Globus pallidus (tissue), 1 donor: ENCODE measurements at regions not wholly inside any gene's neighbourhood (a gene's known extent, or its start where the extent isn't known, plus 50 kb on each side); places are given as distances from the start of the nearest gene placed in this dataset.
A peak's percentile ranks its signal among the peaks of the same experiment; 100 is the strongest.
"Not testable (repeated sequence)": the region's sequence is repeated elsewhere in the genome, so short reads cannot be mapped to it uniquely, and the experiment has no call there.

Experiments
- DNase-seq: peaks from one replicate; pipeline ENCODE4 v3.0.0-alpha.2; 2015; ENCODE audit warnings: low spot score

DNA sequence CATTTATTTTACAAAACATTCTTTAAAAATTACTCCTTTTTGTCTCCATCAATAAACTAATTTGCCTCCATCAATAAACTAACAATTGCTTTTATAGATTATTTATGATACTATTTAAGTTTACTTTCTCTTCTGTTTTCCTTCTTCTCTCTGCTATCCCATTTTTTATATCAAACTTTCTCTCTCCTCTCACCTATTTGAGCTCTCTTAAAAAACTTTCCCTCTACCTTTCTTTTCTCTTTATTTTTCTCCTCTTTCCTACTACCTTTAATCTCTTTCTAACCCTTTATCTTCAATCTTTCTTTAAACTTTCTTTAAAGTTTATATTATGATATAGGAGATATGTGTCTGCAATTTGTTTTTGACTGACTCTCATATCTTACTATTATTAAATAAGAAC, 566.4 kb downstream of the DACH1 start:
- DNase-seq = no peak

DNA sequence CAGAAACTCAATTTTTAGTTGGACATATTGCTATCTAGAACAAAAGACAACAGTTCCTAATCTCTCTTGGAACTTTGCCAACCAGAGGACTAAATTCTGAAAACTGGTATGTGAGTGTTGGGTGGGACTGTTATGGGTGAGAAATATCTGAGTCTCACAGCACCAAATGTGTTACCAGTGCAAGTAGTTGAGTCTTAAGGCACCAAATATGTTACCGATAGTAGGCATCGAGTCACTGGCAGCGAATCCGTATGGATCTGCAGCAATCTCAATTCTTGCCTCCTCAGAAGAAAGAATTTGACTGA, 575.2 kb downstream of the DACH1 start:
- no peak for DNase-seq

DNA sequence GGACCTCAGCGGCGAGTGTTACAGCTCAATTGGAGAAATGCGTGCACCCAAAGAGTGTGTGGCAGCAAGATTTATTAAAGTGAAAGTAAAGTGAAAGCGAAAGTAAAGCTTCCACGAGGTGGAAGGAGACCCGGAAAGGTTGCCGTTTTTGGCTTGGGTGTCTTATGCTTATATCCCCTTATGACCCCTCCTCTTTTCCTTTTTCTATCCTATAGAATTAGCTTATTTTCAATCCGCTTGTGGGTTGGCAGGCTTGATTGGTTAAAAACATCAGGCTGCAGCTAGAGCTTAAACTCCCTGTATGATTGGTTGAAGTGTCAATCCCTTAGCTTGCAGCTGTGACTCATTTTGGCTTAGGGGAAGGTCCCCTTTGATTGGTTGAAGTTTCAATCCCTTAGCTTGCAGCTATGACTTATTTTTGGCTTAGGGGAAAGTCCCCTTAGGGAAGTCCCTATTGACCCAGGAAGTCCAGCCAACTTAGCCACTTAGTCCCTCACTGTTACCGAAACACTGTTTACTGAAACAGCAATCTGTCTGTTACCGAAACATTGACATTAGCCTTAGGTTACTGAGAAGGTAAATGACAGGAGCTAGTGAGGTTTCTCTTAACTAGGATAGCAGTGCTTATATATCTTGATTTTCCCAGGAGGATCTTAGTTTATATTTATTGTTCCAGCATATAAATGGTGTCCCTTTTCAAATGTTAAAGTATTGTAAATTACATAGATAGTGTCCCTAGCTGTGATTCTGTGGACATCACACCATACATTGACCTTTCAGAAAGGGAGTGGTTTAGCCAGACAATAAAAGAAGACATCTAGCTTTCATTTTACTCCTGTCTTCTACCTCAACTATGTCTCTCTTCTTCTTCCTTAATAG, 575.8 kb downstream of the DACH1 start:
- peak; percentile 38 for DNase-seq

DNA sequence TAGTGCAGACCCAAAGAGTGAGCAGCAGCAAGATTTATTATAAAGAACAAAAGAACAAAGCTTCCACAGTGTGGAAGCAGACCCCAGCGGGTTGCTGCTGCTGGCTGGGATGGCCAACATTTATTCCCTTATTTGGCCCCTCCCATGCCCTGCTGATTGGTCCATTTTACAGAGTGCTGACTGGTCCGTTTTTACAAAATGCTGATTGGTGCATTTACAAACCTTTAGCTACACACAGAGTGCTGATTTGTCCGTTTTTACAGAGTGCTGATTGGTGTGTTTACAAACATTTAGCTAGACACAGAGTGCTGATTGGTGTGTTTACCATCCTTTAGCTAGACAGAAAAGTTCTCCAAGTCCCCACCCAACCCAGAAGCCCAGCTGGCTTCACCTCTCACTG, 577.0 kb downstream of the DACH1 start:
- not testable (repeated sequence) for DNase-seq

DNA sequence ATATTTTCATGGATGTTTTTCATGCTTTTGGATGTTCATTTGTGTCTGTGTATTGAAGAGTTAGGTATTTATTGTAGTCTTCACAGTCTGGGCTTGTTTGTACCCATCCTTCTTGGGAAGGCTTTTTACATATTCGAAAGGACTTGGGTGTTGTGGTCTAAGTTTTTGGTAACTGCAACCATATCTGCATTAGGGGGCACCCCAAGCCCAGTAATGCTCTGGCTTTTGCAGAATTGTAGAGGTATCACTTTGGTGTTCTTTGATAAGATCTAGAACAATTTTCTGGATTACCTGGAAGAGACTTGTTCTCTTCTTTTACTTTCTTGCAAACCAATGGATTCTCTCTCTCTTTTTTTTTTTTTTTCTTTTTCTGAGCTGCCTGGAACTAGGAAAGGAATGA, 581.3 kb downstream of the DACH1 start:
- no peak for DNase-seq

DNA sequence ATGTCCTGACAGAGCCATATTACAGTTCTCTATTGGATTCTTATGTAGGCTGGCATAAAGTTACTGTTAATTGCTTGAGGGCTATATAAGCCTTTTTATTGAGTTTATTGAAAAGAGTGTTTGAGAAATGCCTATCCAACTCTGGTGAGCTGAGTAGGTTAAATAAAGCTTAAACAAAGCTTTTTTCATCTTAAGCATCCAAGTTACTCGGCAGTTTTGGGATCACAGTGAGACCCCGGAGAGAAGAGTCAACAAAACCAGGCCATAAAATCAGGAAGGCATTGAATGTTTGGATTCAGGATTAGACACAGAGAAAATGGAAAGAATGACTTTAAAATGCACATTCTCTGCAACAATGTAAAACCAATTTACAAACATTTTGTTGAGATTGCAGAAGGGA, 588.5 kb downstream of the DACH1 start:
- DNase-seq = no peak

DNA sequence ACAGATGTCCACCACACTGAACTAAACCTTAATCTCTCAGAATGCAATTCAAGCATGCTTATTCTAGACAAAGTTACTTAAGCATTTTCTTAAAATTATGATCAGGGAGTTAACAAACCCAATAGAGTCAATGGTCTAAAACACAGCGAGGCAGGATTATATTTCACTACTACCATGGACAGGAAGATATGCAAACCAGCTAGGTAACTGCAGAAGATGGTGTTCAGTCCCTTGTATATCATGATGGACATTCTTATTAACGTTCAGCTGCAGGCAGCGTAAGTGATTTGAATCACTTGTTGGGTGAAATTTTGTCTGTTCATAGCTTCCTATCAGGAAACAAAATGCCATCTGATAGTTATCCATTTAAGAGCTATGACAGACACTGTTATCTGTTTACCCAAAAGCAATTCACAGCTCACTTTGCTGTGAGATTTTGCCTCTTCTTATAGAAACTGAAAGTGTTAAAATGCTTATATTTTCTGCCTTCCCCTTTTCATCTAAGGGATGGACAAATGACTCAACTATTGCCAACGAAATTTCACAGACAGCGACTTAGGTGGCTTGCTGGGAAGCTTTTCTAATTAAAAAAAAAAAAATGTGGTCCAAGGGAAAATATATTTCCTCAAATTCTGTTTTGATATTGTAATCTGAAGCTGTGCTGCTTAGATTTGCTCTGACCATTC, 591.9 kb downstream of the DACH1 start:
- DNase-seq = no peak

DNA sequence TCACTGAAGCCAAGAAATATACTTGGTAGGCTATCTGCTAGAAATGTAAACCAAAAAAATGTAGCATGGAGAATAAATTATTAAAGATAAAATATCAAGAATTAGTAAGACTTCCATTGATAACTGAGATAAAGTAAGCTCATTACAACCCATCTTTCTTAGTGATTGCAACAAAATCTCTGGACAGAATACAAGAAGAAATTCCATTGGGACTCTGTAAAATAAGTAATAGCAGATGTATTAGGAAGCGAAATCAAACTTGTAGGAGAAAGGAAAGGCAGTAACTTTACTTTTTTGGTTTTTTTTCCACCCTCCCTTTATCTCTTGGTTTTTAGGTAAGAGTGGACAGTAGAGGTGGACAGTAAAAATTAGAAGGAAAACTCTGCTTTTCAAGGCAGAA, 605.7 kb downstream of the DACH1 start:
- no peak for DNase-seq

DNA sequence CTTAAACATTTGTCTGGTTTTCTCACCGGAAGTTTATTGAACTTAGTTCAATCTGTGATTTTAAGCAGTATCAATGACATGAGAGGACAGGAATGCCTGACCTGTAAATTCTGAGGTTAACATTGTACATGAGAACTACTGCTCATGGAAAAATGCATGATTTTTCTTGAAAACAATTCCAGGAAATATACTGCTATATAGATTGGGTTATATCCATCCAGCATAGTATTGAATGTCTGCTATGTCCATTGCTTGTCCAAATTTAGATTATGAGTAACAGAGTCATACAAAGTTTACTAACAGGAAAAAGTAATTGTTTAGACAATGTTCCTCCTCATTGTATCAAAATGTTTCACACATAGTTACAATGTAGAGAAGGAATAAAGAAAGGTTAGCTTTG, 606.8 kb downstream of the DACH1 start:
- DNase-seq = no peak

DNA sequence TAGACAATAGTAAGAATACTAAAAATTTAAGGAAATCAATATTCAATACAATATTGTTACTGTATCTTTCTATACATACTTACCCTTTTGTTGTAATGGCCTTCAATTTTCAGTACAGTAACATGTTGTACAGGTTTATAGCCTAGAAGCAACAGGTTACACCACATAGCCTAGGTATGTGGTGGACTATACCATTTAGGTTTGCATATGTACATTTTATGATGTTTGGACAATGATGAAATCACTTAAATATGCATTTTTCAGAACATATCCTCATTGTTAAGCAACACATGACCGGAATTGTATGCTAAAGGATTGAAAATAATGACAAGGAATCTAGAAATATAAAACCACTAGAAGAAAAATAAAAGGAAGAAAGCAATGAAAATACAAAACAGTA, 611.4 kb downstream of the DACH1 start:
- no peak for DNase-seq

DNA sequence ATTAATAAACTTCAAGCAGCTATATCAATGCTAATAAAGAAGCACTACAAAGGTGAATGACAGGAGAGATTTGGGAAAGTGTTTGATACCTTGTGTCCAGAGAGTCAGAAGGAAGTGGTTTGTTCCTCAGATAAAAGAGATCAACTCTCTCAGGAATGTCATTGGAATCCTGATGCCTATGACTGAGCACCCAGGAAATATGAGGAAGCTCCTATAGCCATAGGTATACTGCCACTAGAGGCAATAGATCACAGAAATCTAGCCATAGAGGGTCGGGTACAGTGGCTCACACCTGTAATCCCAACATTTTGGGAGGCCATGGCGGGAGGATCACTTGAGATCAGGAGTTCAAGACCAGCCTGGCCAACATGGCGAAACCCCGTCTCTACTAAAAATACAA, 612.6 kb downstream of the DACH1 start:
- DNase-seq = no peak

DNA sequence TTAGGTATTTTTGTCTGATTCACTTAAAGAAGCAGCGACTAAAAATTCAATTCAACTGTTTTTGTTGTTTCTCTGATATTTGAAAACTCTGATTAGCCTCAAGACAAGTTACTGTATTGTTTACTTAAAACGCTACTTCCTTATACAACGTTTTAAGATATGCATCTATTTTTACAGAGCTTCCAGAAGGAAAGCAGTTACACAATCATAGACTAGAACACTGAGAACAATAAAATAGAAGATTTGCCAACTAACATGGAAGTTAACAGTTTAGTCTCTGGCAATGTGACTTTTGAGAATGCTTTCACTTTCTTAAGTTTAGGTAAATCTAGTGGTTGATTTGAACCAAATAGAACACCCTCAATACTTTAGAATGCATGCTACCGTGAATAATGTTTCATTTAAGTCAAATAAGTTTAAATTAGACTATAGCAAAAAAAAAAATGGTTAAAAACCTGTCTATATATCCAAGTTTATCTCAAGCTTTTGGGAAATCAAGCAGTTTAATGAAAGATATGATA, 614.8 kb downstream of the DACH1 start:
- no peak for DNase-seq

DNA sequence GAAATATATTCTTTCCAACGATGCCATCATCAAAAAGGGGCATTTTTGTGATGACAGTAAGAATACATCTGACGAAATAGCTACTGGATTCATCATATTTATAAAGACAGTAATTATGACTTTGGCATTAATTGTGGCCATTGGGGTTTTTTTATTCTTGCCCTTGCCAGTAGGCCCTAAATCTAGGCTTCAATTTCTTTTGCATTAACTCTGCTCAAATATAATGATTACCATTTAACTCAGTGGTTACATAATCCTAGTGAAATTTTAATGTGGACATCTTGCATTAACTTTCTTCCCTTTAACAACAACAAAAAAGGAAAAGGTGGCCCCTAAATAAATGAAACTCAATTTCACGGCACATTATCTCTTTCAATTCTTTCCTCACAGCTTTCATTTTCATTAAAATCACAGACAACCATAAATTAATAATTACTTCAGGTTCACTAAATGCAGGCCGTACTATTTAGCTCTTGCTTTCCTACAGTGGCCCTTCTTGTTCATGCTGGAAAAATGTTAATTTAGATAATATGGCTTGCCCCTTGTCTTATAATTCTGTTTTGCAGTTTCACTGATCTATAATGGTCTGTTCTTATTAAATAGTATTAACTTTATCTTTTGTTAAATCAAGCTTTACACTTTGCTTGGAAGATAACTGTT, 615.6 kb downstream of the DACH1 start:
- no peak for DNase-seq

DNA sequence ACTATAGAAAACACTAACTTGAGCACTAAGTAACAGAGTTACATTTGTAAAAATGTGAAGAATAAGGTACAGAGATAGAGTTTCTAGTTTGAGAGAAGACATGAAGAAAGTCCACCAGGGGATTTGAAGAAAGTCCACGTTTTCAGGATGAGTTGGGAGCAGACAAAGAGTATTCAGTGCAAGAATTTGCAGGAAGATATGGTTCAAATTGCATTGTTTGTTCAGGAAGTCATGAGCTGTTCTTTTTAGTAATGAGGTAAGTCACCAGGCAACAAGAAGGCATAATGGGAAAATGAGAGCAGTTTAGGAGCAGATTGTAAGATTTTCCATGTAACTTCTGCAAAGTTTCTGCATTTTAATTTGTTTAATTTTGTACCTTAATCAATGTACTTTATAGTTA, 618.0 kb downstream of the DACH1 start:
- DNase-seq = no peak

DNA sequence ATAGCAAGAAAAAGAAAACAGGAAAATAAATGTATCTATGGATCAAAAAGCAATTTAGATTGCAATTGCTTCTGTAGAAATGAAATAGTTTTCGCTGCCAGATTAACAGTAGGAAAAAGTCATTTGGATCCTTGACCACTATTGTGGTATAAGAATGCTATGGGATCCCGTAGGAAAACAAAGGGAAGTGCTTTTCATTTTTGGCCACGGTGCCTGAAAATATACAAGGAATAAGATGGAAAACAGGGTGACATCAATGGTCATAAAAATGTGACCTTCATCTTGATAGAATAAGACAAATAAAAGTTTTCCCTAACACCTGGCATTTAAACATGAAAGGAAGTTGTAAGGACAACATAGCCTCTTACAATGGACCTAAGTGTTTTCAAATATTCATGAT, 622.8 kb downstream of the DACH1 start:
- no peak for DNase-seq

DNA sequence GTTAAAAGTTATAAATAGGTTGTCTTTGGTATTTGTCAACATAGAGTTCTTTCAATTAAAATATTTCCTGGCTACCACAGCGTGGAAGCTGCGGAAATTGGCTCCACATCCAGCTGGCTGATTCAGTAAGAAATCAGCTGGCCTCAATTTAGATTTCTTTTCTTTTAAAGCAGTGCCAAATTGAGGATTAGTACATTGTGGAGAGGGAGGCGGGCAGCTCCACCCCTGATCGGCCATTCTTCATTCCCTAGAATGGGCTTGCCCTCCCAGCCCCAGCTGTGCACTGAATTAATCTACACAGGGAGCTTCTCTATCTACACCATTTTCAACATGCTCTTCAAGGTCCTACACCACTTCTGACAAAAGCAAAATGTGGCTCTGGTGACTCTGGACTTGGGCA, 624.8 kb downstream of the DACH1 start:
- peak; percentile 3 for DNase-seq

DNA sequence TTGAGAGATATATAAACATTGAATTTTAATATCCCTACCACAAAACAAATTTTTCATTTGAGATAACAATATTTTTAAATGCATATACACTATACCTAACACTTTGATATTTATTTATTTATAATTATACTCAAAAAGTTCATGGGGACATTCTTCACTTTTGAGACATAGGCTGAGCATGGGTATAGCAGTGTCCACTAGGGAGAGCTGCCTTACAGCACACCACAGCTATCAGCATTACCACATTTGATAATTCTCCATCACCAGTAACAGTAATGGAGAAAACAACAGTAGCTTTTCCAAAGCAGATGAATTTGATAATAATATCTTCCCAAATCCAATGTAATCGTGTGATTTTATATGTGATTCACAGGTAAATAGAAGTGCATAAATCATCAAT, 626.1 kb downstream of the DACH1 start:
- DNase-seq = no peak

DNA sequence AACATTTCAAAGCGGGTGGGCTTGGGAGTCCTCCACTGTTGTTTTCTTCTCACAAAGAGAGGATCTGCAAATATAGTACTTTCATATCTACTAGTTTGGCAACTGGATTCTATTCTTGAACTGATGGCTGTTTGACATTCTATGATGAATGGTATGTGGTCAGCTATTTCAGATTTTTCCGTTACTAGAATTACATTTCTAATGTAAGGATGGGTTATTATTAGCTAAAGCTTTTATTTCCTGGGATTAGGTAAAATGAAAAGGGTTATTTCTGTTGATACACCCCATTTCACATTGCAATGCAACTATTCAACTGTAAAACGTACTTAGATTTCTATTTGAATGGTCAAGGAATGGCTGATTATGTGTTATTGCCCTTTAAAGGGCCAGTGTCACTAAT, 629.7 kb downstream of the DACH1 start:
- no peak for DNase-seq

DNA sequence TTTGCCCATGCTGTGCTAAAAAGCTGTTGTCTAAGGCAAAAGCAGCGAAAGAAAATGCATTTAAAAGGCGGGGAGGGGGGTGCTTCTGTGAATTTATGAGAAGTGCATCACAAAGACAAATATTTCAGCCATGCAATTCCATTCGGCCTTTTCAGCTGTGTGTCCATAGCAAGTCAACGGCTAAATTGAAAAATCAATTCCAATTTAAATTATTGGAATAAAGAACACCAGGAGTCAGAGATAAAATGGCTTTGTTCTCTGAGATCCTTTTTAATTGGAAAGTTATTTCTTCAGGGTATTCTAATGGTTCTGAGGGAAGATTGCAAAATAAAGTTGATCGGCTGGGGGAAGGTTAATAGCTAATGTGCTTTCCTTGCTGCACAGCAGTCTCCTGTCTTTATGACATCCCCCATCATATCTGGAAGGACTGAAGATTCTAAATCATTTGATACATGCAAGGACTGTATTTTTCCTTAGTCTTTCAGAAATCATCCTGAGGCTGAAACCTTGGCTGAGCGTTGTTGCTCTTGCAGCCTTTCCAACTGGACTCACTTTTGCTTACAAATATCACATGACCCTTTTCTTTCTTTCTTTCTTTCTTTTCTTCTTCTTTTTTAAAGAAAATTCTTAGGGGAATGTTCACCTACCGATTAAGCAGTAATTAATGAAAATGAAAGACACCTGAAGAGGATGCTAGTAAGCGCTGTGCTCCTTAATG, 647.1 kb downstream of the DACH1 start:
- DNase-seq = no peak

DNA sequence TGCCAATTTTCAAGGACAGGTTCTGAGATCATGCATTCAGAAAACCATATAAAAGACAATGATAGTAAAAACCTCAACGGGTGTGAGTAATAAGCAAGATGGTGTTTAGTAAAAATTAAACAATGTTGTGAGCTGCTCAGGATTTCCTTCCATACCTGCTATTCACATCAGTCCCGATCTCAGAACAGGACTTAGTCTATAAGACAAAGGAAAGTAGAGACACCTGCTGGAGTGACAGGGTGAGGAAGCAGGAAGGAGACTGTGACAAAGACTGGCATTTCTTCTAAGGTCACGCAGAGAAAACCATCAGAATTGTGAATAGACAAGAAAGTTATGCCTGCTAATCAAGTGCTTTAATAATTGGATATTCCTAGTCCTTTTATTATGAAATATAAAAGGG, 648.0 kb downstream of the DACH1 start:
- no peak for DNase-seq

DNA sequence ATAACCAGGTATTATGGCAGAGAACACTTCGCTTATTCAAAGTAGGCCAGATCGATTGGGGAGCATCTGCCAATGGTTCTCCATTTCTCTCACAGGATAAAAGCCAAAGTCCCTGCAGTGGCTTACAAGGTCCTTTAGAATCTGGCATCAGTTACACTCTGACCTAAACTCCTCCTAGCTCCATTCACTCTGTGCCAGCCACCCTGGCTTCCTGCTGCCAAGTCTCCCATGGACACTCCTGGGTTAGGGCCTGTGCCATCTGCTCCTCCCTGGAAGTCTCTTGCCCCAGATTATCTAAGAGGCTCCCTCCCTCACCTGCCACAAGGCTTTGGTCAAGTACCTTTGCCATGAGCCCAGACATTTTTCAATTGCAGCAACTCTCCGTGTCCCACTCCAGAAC, 649.2 kb downstream of the DACH1 start:
- no peak for DNase-seq

DNA sequence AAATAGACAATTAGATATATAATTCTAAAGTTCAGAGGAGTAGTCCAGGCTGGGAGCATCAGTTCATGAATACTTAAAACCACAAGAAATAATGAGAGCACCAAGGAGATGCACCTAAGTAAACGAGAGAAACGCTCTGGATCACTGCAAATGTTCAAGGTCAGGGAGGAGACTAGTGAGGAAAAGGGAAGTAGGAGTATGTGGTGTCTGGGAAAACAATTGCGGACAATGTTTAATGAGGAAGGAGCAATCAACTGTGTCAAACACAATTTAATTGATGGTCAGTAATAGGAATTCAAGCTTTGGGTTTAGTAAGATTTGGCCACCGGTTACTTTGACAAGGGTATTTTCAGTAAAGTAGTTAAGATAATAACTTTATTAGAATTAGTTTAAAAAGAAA, 652.2 kb downstream of the DACH1 start:
- DNase-seq = no peak

DNA sequence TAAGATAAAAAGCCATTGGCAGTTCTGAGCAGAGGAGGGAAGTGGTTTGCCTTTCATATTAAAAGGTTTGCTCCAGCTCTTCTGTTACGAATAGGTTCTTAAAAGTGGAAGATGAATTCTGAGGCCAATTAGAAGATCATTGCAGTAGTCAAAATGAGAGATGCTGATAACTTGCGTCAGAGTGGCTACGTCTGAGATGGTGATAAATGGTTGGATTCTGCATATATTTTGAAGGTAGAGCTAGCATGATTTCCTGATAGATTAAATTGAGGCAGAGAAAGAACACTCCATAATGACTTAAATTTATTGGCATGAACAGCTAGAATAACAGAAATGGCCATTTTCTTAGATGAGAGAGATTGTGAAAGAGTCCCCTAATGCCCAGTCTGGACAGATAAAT, 652.6 kb downstream of the DACH1 start:
- no peak for DNase-seq
